AG08395 (cell line): ENCODE measurements at regions not wholly inside any gene's neighbourhood (a gene's known extent, or its start where the extent isn't known, plus 50 kb on each side); places are given as distances from the start of the nearest gene placed in this dataset.

ENCODE experiments used
- DNase-seq: peaks from one replicate; pipeline ENCODE4 v3.0.0; 2012; ENCODE audit warnings: mixed read lengths, low spot score

DNA sequence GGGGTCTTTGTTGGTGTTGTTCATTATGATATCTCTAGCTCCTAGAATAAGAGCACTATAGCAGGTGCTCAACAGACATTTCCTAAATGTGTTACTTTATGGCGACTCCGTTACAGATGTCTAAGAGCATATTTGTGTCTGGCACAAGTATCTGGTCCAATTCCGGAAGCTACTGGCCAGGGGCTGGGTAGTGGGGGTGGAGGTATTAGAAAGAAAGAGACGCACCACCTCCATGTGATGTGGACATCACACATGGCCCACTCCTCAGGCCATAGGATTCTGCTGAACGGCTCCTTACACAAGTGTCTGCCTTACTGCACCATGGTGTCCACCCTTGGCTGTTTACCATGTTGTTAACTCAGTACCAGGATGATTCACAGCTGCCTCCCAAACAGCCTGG lies 296.8 kb upstream of the MKI67 start:
- no peak for DNase-seq

DNA sequence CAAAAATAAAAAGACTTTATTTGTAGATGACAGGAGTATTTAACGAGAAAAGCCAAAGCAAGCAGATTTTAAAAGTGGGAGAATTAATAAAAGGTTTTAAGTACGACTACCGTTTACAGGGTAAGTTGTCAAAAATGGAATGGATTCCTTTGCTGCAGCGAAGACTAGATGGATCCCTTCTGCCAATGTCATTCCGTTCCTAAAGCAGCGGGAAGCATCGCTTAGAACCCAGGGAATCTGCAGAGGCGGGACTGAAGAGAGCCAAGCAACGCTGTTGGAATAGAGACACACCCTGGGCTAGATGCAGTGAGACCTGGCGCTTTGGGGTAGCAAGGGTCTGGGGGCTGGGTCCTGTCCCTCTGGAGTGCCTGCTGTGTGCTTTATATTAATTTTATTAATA lies 303.1 kb upstream of the MKI67 start:
- no peak for DNase-seq

DNA sequence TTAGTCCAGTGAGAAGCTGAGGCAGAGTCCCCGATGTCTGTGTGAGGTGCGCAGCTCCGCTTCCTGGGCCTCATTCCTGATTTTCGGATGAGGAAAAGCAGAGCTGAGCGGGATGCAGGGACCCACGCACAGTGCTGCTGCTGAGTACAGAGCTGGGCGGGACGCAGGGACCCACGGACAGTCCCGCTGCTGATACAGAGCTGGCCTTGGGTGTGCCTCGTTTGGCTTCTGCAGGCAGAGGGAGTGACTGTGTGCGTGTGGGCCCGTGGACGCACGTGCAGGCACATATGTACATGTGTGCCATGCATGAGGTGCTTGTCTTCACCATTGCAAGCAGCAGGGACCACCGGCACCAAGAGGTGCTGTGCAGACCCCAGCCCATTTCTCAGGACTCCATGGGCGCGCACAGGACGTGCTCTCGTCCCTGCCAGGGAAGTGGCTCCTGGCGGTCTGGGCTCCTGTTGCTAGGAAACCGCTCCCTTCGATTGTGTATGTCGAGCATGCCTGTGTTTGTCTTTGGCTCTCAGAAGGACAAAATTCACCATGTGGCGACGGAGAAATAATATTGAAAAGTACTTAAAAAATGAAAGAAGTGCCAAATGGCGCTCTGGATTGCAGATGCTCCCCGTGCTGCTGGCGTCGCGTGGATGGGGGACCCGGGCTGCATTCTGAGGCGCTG lies 303.8 kb upstream of the MKI67 start:
- DNase-seq: no peak

DNA sequence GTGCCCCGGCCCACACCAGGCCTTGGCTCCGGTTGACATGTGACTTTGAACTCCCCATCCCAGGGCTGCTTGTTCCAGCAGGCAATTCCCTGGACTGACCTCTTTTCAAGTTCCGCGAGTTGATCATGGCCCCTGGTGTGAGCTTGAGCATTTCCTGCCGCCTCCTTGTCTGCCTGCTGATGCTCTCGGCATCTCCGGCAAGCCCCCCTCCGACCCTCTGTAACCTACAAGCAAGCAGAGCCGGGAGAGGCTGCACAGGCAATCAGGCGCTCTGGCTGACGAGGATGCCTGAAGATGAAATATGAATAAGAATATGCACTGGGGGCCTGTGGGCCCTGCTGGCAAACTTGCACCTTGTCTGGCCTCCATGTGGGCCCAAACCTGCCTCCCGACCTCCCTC lies 304.9 kb upstream of the MKI67 start:
- DNase-seq: no peak

DNA sequence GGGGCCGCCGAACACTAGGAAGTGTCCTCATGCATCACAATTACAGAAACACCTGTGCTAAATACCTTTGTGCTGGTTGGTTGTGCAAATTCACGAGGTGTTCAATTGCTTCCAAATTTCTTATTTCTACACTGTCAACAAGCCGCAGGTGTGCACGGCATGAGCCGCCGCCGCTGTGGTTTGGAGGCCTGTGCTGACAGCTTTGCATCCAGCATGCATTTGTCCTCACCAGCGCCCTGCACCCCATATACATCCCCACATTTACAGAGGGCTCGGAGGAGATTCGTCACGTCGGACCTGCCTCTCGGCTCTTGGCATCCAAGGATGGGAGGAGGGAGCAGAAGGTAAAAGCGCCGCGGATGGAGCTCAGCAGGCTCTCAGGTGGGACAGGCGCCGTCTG lies 305.3 kb upstream of the MKI67 start:
- DNase-seq: no peak

DNA sequence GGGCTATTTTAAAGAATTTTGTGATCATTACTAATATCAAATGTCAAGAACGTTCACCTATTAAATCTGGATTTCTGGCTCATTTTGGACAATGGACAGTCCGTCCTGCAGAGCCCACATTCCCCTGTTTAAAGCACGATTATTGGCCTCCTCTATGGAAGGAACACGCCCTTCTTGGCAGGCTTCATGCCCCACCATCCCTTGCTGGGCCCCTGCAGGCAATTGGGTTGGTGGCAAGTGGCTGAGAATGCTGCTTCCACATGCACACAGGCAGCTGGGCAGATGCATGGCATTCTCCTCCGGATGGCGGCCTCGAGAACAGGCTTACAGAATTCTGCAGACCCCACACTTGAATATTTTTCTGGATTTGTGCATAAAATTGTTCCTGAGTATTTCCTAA lies 305.8 kb upstream of the MKI67 start:
- DNase-seq: no peak

DNA sequence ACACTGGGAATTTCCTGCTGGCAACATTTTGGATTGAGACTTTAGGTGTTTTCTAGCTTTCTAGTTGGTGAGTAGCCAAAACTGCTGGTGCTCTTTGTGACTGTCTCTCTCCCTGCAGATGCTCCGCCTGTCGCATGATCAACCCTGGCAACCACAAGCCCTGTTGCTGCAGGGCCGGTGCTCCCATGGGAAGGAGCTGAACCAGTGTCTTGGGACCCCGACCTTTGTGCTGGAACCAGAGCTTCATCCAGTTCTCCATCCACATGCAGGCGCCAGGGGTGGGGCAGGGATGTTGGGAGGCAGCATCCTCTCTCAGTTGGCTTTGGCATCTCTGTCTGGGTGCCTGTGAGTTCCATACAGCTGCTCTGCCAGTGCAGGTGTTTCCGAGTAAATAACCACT lies 306.2 kb upstream of the MKI67 start:
- no peak for DNase-seq

DNA sequence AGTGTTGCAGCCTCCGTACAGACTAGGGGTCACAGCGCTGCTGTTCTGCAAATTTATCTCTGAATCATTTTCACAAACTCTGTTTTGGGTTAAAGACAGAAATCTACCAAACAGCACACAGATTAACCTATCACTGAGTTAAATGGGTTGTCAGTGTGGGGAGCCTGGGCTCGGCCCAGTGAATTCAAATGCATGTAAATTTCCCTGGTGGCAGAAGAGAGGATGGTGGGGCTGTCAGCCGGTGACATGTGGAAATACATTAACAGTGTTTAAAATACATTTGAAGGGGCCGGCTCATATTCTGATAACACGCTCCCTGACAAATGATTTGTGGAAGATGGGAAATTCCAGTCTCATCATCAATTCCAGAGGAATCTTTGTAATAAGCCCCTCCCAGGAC lies 309.6 kb upstream of the MKI67 start:
- no peak for DNase-seq

DNA sequence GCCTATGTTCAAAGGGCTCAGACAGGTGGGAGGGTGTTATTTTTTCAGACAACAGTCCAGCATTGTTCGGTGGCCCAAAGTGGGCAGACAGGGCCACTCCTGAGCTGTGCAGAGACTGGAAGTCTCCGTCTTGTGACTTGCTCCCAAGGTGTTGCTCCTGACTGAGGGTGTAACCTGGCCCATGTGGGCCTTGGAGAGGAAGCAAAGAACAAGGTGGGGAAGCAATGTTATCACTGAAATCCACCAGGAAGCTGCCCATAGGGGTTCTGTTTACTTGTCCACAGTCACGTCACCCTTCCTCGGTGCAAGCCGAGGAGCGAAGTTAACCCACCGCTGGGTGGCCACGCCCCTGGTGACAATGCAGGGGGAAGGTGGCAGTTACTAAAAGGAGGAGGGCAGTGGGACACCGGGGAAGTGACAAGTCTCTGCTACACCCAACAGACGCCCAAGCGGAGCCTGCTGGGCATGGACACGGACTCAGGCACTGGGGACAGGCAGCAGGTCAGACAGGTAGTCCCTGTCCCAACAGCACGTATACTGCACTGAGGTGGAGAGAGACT lies 311.6 kb upstream of the MKI67 start:
- DNase-seq: no peak

DNA sequence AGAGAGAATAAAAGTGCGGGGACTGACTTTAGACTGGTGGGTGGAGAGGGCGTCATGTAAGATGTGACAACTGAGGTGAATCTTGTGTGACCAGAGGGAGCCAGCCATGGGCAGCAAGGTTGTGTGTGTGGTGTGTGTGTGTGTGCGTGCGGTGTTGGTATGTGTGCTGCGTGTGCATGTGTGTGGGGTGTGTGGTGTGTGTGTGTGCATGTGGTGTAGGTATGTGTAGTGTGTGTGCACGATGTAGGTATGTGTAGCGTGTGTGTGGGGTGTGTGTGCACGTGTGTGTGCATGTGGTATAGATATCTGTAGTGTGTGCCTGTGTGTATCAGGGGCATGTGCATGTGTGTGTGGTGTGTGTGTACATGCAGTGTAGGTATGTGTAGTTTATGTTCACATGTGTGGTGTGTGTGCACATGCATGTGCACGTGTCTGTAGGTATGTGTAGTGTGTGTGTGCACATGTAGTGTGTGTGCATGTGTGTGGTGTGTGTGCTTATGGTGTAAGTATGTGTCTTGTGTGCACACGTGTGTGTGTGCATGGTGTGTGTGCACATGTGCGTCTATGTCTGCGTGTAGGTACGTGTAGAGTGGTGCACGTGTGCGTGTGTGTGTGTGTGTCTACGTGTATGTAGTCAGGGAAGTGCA lies 312.3 kb upstream of the MKI67 start:
- DNase-seq: no peak

DNA sequence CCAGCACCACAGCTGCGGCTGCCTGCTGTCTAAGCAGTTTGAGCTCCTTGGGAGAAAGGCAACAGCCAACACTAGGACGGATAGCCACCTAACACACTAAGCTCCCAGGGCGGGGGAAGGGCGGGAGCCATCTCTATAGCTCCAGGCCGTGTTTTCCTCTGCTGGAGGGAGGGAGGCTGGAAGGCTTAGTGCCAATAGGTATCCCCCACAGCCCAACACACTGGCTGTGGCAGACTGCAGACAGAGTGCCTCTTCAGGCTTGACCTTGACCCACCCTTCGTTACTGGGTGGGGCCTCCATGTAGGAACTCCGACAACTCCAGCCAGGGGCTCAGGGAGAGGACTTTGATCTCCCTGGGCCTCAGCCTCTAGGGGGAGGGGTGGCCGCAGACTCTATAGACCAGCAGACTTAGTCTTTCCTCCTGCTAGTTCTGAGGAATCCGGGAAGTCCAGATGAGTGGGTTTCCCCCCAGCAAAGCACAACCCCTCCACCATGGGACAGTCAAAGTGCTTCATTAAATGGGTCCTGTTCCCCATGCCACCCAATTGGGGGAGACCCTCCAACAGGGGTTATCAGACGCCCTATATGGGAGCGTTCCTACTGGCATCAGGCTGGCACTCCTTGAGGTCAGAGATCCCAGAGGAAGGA lies 314.4 kb upstream of the MKI67 start:
- no peak for DNase-seq

DNA sequence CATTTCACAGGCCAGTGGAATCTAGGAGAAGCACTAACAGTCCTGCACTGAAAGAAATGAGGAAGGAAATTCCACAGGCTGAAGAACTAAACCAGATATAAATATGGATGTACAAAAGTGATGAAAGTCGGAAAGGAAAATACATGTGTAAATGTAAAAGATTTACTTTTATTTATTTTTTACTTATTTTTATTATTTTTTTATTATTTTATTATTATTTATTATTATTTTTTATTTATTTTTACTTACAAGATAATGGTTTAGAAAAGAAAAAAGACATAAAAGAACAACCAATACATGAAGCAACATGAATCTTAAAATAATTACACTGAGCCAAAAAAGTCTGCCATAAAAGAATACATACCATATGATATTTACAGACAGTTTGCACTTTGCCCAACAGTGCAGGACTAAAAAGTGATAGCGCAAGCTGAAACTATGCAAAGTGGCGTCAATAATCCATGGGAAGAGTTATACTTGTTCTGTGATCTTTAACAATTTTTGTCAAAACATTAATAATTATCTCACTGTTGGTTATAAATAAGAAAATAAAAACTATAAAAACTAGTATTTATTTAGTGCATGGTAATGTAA lies 317.8 kb upstream of the MKI67 start:
- no peak for DNase-seq

DNA sequence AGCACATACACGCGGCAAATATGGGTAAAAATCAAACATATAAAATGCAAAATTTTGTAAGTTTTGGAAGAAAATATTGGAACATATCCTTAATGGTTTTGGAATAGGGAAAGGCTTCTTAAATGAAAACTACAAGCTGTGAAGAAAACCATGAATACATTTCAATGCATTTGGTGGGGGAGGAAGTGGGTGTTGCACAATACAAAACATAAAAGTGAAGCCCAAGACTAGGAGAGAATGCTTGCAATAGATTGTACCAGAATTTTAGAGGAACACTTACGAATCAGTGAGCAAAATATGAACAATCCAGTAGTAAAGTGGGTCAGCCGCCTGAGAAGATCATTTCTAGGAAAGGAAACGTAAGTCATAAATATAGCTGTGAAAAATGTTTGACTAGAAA lies 322.6 kb upstream of the MKI67 start:
- DNase-seq: no peak

DNA sequence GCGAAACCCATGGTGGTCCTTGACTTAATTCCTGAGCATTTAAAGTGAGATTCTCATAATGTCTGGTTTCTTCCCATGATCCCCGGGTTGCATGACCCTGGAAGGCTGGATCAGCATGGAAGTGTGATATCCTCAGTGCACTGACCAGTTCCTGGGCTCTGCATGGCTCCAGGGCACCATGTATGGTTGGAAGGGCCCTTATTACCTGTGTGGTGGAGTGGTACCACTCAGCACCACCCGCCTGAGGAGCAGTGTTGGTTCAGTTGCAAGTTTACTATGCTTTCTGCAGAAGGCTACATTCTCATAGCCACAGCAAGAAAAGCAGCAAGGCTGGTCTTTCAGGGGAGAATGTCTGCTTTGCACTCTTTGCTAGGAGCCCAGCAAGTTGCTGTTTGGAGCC lies 325.7 kb upstream of the MKI67 start:
- DNase-seq: no peak

DNA sequence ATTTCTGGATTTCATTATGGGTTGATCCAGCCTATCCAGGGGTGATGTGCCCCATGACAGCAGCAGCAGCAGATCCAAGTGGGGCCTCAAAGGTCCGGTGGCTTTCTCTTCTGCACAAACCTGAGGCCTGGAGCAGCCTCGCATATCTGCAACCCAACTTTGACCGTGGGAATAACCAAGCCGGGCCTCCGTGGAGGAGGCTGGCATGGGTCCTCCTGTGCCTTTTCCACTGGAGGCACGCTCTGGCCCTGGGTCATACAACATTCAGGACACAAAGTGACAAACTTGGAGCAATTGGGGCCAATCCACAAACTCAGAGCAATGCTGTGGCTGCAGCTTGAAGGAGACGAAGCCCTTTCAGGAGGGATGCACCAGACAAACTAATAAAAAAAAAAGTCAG lies 330.0 kb upstream of the MKI67 start:
- no peak for DNase-seq

DNA sequence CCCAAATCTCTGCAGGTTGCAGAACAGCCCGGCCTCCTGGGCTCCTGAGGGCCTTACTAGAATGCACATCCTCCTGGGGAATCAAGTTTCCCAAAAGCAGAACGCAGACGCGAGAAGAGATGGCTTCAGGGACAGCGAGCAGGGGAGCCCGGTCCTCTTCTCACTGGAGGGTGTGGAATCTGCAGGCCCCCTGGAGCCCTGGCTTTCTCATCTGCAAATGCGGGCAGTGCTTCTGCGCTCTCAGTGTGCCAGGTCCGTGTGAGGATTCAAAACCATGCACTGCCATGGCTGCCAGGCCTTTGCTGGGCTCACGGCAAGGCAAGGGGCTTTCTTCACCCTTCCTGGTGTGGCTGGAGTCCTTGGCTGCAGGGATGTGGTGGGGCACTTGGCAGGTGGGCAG lies 330.9 kb upstream of the MKI67 start:
- no peak for DNase-seq

DNA sequence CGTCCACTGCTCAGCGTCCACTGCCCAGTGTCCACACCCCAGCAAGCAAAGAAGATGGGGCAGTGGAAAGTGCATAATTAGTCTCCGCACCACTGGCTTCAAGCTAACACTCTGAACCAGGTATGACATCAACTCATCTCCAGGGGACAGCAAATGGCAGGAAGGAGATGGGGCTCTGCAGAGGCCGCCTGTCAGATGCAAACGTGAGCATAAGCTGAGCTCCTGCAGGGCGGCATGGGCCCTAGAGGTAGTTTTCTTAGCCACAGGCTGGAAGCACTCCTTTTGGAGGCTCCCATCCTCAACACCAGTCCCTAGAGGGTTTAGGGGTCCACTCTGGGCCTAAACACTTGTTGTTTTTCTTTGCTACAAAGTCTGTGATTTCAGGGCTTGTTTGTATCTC lies 335.8 kb upstream of the MKI67 start:
- DNase-seq: no peak

DNA sequence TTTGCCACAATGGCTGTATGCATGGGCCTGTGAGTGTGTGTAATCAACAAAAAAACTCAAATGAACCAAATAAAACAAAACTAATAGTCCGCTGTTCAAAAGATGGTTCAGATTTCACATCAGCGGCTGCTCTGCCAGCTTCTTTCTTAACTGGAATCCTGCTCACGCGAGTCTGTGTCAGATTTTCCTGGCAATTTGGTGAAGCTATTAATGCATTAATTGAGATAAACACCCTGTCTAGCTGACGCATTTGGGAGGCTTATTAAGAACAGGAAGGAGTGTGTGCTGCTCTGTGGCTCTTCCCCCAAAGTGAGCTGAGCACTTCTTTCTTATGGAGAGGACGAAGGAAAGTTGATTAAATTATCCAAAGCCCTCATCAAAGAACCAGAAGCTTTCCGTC lies 336.6 kb upstream of the MKI67 start:
- no peak for DNase-seq

DNA sequence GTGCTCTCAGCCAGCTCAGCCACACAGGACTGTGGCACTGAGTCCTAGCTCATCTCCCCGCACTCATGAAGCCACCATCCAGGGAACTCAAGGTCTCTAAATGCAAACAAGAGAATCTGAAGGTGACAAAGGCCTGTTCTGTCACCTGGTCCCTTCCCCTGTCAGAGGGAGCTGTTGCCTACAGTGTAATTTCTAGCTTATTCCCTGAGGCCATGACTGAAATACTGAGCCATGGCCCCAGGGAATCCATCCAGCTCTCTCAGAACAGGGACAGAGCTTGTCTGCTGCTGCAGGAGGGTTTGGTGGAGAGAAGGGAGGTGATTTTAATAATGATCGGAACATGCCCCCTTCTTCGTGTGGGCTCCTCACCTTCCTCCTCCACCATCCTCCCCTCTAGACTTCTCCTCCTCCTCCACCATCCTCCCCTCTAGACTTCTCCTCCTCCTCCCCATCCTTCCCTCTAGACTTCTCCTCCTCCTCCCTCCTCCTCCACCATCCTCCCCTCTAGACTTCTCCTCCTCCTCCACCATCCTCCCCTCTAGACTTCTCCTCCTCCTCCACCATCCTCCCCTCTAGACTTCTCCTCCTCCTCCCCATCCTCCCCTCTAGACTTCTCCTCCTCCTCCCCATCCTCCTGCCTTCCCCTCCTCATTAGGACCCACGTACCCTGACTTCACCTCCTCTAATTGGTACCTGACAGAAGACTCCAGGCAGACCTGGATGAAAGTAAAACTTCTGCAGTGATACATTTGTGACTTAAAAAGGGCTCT lies 338.0 kb upstream of the MKI67 start:
- no peak for DNase-seq

DNA sequence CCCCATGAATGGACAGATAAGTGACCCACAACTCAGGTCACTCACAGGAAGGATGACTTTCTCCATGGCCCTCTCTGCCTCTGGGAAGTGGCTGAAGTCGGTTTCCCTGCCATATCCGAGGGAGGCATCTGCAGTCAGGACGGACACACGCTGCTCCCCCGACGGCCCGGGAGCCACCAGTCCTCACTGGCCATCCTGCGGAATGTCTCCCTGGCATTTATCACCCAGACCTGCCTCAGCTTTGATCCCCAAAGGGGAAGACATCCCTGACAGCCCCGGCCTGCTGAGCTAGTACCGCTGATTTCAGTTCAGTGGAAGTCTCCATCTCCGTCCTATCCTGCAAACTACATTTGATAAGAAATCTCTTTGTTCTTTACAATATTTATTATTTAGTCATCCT lies 339.5 kb upstream of the MKI67 start:
- no peak for DNase-seq

DNA sequence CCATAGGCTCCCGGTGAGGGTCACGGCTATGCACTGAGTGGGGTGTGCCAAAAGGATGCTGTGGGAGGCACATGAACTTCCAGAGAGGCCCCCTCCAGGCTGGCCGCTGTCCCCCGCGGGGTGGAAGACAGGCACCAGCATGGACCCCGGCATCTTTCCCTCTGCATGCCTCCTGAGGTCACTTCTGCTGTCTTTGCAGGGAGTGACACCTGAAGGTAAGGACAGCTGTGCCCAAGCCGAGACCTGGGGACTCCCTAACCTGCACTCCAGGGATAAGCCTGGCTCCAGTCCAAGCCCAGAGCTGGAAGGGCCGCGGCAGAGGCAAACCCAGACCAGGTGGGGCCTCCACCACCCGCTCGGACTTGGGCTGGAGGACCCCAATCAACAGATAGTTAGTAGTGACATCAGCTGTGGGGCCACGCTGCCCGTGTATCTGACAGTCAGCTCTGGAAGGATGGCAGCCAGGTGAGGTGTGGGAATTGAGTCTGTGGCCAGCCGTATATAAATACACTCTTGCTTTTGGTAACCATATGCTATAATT lies 340.7 kb upstream of the MKI67 start:
- DNase-seq: no peak

DNA sequence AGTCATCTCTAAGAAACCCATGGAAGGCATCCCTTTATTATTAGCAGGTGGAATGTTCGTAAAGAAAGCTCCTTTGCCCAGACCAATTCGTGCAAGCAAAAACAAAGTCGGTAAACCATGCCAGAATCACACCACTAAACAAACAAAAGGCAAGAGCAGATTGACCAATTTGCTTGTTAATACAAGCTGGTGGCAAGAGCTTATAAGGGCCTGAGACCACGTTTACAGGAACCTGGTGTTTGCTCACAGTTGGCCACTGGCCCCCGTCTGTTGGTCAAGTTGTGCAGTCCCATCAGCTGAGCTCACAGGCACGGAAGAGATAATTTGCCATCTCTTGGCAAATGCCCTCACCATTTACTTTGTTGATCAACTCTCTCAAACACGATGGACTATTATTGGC lies 342.2 kb upstream of the MKI67 start:
- DNase-seq: no peak
